Calu3 (cell line): ENCODE measurements at regions not wholly inside any gene's neighbourhood (a gene's known extent, or its start where the extent isn't known, plus 50 kb on each side); places are given as distances from the start of the nearest gene placed in this dataset.

Source experiments
- BruUV-seq: library from RNA; stranded (reverse); fragments of 400-500 nt; replicated peaks from 2 replicates; lab custom pipeline; 2021; lab: Mats Ljungman, UMichigan
- CTCF ChIA-PET: fragments of 300-600 bp; sonication (Branson Sonifier 250); formaldehyde crosslinking; loops from one replicate; lab custom pipeline; 2022; ENCODE audit warnings: antibody characterized with exemption; lab: Charles Lee
- DNase-seq: peaks from one replicate; pipeline ENCODE4 v3.0.0; 2022
- H3K27ac Mint-ChIP-seq: one replicate; pipeline ENCODE4 v1.8.0; 2022; ENCODE audit warnings: mixed read lengths; ENCODE audit not compliant: unreplicated experiment
- H3K27me3 Mint-ChIP-seq: one replicate; pipeline ENCODE4 v1.8.0; 2022; ENCODE audit warnings: mixed read lengths; ENCODE audit not compliant: unreplicated experiment
- H3K36me3 Mint-ChIP-seq: one replicate; pipeline ENCODE4 v1.8.0; 2022; ENCODE audit warnings: mild to moderate bottlenecking, moderate library complexity, mixed read lengths; ENCODE audit not compliant: insufficient read depth, unreplicated experiment
- H3K4me1 Mint-ChIP-seq: one replicate; pipeline ENCODE4 v1.8.0; 2022; ENCODE audit warnings: mild to moderate bottlenecking, low read depth, mixed read lengths; ENCODE audit not compliant: unreplicated experiment
- H3K4me3 Mint-ChIP-seq: one replicate; pipeline ENCODE4 v1.8.0; 2022; ENCODE audit warnings: mild to moderate bottlenecking, low read depth, moderate library complexity, mixed read lengths; ENCODE audit not compliant: unreplicated experiment
- H3K9me3 Mint-ChIP-seq: one replicate; pipeline ENCODE4 v1.8.0; 2022; ENCODE audit warnings: low read depth, mixed read lengths; ENCODE audit not compliant: unreplicated experiment
- CTCF ChIP-seq: fragments of 200-600 bp; IDR thresholded peaks from one replicate; pipeline ENCODE4 v1.8.0; 2022; ENCODE audit warnings: antibody characterized with exemption; ENCODE audit not compliant: unreplicated experiment
- intact Hi-C: fragments of 100-400 bp; cut with micrococcal nuclease; formaldehyde crosslinking; loops from one replicate; pipeline ENCODE4 v1.10.0; 2022; ENCODE audit not compliant: unreplicated experiment

- CTCF ChIA-PET: no interaction called here
- Mint-ChIP-seq H3K36me3 (no peaks in the 10 kb centered on the region), H3K27ac (no peak overlapping the region), H3K4me3 (no peak overlapping the region), H3K27me3 (peaks cover 90% of the 10 kb centered on the region), H3K4me1 (no peaks in the 10 kb centered on the region), H3K9me3 (no peaks in the 10 kb centered on the region)
- intact Hi-C loops: no loop called here
- no peak for TF ChIP-seq CTCF
- no TSS peak for BruUV-seq
- DNase-seq: no peak
Measured at GRCh38 chr9:90025816-90026215, 421.0 kb downstream of the GADD45G start.

GRCh38 chr9:90027296-90027790 is 422.5 kb downstream of the GADD45G start:
- TF ChIP-seq CTCF: no peak
- BruUV-seq: no TSS peak
- intact Hi-C loops: no loop called here
- Mint-ChIP-seq H3K4me3 (no peak overlapping the region), H3K9me3 (no peaks in the 10 kb centered on the region), H3K27ac (no peak overlapping the region), H3K27me3 (peaks cover 75% of the 10 kb centered on the region), H3K4me1 (no peaks in the 10 kb centered on the region), H3K36me3 (no peaks in the 10 kb centered on the region)
- CTCF ChIA-PET: no interaction called here
- no peak for DNase-seq

- H3K4me1 Mint-ChIP-seq: no peaks in the 10 kb centered on the region
- no peaks in the 10 kb centered on the region for H3K36me3 Mint-ChIP-seq
- intact Hi-C loops: no loop called here
- CTCF ChIA-PET: no interaction called here
- no TSS peak for BruUV-seq
- DNase-seq: no peak
- H3K27ac Mint-ChIP-seq: no peak overlapping the region
- H3K9me3 Mint-ChIP-seq: no peaks in the 10 kb centered on the region
- no peak for TF ChIP-seq CTCF
- no peak overlapping the region for H3K4me3 Mint-ChIP-seq
- H3K27me3 Mint-ChIP-seq: peaks cover 70% of the 10 kb centered on the region
Measured at GRCh38 chr9:90029386-90029785, 424.6 kb downstream of the GADD45G start.

- no peak overlapping the region for H3K27ac Mint-ChIP-seq
- no peaks in the 10 kb centered on the region for H3K4me1 Mint-ChIP-seq
Measured at GRCh38 chr9:90029996-90030395, 425.2 kb downstream of the GADD45G start.

More at GRCh38 chr9:90029996-90030395, 425.2 kb downstream of the GADD45G start:
- no TSS peak for BruUV-seq
- TF ChIP-seq CTCF: no peak
- DNase-seq: no peak
- Mint-ChIP-seq H3K27me3 (peaks cover 64% of the 10 kb centered on the region), H3K9me3 (no peaks in the 10 kb centered on the region), H3K4me3 (no peak overlapping the region), H3K36me3 (no peaks in the 10 kb centered on the region)
- intact Hi-C loops: no loop called here
- CTCF ChIA-PET: no interaction called here
